Stimulated activated CD8-positive, alpha-beta memory T cell treated with anti-CD3 and anti-CD28 coated beads, Interleukin-4, amount 100 ng/mL, for 24 hours (primary cell): ENCODE measurements at regions not wholly inside any gene's neighbourhood (a gene's known extent, or its start where the extent isn't known, plus 50 kb on each side); places are given as distances from the start of the nearest gene placed in this dataset.
"Not testable (repeated sequence)": the region's sequence is repeated elsewhere in the genome, so short reads cannot be mapped to it uniquely, and the experiment has no call there.

Experiments used
- DNase-seq: peaks from one replicate; pipeline ENCODE4 v3.0.0-alpha.2; 2020; ENCODE audit warnings: low read depth

DNA sequence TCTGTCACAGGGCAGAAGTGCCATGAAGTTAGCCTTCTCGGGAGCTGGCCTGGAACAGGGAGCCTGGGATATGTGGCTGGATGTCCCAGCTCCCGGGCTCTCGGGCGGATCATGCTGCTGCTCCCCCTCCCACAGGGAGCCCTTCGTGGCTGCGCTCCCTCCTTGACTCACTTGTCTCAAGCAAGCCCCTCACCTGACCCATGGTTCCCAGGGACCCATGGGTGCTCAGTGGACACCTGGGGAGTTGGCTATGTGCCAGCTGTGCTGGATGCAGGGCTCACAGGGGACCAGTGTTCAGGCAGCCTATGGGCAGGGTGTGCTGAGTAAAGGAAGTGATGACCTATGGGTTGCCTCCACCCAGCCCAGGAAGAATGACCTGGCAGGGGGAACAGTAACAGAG lies 213.1 kb upstream of the SGCG start:
- no peak for DNase-seq

DNA sequence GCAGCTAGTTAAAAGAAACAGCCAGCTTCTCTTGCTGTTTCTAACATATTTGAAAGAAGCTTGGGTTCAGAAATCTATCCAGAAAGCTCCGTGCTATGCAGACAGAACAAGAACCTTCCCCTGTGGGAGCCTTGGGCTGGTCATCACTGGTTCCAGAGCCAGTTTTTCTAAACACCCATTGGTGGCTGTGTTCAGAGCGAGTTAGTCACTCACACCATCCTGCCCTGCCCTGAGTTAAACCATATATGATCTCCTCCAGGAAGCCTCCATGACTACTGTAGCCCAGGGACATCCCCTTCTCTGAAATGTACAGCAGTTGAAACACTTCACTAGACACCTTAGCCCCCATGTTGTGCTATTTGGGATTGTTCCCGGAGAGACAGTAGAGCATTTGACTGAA lies 200.8 kb upstream of the SGCG start:
- no peak for DNase-seq

DNA sequence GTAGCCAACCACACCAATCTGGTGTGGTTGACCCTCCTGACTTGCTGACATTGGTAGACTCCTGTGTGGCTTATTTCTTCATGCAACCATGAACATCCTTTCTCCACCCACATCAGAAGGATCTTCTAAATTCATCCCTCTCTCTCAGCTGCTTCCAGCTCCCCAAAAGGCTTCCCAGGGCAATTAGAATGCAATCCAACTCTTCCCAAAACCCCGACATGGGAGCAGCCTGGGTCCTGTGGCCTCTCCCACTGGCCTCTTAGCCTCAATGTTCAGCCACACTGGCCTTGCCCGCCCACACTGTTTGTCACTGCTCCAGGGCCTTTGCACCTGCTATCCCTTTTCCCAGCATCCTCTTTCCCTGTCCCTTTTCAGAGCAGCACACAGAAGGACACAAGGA lies 199.8 kb upstream of the SGCG start:
- no peak for DNase-seq

DNA sequence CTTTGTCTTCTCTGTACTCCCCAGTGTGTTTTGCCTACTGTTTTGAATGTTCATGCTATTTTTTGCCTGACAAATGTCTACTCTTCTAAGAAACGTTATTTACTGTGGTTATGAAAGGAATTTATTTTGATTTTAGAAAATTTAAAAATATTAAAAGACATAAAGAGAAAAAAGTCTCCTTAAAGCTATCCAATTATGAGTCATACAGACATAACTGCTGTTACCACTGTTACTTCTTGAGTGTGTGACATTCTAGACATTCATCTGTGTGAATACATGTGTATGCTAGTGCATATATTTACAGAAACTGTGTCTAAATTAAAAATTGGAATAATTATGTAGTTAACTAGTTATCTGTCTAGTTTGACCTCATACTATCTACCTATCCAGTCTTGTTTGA lies 187.6 kb upstream of the SGCG start:
- no peak for DNase-seq

DNA sequence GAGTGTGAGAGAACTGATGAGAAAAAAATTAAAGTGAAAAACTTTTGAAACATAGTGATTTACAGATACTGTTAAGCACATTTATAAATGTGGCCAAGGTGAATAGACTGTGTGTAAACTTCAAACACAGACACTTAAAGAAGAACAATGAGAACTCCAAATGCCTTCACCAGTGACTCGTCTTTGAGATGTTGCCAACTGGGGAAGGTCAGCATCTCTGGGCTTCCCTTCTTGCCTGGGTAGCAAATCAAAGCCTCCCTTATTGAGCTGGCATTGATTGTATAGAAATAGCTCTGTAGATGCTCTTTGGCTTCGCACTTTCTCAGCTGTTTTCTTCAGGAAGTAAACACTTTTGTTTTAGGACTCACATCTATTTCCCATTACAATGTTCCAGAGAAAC lies 177.3 kb upstream of the SGCG start:
- DNase-seq: no peak

DNA sequence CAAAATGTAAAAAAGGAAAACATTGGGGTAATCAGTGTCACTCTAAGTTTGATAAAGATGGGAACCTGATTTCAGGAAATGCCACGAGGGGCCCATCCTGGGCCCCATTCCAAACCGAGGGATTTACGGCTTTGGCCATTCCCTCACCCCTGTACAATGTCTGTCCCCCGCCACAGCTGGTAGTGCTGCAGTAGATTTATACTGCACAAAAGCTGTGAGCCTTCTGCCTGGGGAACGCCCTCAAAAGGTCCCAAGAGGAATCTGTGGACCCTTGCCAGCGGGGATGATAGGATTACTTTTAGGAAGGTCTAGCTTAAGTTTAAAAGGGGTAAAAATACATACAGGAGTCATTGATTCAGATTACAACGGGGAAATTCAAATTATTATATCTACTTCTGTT lies 173.4 kb upstream of the SGCG start:
- DNase-seq: no peak

DNA sequence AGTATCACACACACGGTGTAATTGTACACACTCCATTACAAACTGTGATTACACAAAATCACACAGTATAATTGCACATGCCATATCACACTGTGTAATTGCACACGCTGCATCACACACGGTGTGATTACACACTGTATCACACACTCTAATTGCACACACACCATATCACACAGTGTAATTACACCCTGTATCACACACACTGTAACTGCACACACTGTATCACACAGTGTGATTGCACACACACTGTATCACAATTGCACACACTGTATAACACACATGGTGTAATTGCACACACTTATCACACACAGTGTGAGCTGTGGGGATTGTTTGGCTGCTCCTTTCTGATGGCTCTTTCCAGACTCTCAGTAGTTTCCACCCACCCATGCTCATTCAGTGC lies 162.6 kb upstream of the SGCG start:
- DNase-seq: no peak

DNA sequence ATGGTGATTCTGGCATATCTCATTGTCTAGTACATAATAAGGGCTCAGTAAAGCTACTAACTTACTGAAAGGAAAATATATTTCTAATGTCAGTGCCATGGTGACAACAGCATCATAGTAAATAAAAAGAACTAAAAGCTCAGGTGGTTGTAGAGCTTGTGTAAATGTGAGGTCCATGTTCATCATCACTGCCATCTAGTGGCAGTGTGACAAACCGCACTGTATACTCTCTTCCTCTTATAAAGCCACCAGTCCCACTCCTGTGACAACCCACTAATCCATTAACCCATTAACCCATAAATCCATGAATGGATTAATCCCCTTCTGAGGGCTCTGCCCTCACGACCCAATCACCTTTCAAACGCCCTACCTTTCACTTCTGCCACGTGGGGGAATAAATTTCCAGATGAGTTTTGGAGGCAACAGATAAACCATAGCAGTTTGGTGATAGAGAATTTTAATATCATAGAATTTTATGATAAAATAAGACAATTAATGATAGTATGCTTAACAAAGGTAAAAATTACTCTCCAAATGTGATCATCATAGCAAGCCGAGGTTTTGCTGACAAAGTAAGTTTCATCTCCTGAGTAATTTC lies 160.4 kb upstream of the SGCG start:
- DNase-seq: no peak

DNA sequence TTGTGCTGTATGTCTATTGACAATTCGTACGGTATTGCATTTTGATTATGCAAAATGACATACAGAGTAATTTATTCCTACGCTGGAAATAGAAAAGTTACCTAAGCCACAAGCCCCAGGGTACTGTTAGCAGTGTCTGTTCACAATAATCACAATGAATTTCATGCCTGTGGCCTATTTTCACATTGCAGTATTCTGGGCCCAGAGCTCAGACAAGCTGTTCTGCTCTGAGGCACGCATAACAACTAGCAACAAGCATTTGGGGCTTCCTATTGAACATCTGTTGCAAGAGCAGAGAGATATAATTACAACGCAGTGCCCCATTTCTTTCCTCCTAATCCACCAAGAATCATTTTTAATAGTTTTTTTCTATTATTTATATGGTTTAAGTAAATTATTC lies 158.9 kb upstream of the SGCG start:
- DNase-seq: no peak

DNA sequence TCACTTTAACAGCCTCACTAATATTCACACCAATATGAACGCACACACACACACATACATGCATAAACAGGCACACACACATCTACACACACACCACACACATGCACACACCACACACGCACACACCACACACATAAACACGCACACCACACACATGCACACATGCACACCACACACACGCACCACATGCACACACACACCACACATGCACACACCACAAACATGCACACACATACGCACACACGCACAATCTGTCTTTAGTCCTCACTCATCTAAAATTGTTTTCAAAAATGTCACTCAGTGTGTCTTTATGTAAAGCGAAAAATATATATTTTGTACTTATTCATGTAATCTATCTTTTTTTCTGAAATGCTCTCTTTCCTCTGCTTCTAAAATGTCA lies 158.1 kb upstream of the SGCG start:
- no peak for DNase-seq

DNA sequence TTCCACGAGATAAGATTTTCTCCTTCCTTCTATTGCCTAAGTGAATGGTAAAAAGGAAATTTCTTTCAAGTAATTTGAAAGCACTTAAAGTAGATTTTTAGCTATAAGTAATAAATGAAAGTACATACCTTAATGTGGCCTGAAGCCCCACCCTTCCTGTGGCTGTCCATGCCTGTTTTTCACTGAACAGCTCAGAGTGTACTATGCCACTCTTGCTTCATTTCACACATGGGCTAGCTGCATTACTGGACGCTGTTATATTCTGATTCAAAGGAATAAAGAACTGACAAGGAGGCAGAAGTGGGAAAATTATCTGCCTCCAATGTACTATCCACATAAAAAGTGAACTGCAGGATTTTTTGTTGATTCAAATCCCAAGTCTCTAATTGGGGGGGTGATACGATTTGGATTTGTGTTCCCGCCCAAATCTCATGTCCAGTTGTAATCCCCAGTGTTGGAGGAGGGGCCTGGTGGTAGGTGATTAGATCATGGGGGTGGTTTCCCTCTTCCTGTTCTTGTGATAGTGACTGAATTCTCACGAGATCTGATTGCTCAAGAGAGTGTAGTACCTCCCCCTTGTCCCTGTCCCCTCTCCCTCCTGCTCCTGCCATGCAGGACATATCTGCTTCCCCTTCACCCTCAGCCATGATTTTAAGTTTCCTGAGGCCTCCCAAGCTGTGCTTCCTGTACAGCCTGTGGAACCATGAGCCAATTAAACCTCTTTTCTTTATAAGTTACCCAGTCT lies 154.7 kb upstream of the SGCG start:
- DNase-seq: no peak

DNA sequence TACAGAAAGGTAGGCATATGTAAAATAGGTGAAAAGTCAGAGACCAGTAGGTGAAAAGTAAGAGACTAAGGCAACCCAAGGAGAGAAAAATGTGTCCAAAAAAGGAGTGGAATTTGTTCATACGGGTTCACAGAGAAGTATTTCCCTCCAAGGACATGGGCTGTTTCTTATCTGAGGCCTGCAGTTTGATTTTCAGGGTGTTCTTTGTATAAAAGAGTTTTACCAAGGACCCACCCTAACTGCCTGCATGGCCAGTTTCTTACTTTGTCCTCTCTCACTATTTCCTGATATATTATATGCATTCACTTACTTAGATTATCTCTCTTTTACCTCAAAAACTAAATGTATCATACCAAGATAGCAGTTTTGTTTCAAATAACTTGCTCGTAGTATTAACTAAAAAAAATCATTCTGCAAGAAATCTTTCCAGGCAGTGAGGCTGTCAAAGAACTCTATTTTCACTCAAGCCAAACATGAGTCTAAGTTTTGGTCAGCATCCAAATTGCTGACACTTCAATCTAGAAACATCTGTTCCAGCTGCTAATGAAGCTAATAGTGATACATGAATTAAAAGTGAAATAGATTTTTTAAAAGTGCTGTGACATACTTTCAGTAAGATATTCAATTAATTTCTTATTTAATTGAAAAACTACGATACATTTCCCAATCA lies 141.4 kb upstream of the SGCG start:
- DNase-seq: no peak

DNA sequence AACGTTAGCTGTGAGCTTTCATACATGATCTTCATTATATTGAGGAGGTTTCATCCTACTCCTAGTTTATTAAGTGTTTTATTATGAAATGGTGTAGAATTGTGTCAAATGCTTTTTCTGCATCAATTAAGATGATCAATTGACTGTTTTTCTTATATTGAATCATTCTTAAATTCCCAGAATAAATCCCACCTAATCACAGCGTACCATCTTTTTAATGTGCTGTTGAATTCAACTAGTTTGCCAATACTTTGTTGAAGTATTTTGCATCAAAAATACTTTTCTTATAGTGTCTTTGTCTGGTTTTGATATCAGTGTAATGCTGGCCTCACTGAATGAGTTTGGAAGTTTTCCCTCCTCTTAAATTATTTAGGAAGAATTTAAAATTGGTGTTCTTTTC lies 138.6 kb upstream of the SGCG start:
- no peak for DNase-seq

DNA sequence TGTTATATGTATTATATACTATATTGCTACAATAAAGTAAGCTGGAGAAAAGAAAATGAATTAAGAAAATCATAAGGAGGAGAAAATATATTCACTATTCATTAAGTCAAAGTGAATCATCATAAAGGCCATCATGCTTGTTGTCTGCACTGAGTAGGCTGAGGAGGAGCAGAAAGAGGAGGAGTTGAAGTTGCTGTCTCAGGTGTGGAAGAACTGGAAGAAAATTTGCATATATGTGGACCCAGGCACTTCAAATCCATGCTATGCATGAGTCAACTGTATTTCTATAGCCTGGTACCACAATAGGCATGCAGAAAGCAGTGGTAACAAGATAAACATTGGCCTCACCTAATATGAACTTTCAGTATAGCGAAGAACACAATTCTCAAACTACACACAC lies 135.9 kb upstream of the SGCG start:
- DNase-seq: no peak

DNA sequence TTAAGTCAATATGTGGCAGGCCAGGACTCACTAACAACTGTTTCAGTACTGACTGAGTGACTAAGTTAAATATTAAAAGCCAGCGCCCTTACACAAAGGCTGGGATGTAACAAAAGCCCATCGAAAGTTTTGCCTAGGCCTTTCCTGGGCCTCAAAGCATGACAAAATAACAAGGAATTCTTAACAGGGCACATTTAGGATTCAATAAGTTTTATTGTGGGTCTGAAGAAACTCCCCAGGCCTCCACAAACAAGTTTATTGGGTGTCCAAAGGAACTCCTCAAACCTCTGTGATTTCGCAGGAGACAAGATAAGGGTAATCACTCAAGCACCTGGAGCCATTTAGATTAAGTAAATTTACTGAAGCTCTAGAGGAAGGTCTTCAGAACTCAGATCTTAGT lies 130.7 kb upstream of the SGCG start:
- DNase-seq: no peak

DNA sequence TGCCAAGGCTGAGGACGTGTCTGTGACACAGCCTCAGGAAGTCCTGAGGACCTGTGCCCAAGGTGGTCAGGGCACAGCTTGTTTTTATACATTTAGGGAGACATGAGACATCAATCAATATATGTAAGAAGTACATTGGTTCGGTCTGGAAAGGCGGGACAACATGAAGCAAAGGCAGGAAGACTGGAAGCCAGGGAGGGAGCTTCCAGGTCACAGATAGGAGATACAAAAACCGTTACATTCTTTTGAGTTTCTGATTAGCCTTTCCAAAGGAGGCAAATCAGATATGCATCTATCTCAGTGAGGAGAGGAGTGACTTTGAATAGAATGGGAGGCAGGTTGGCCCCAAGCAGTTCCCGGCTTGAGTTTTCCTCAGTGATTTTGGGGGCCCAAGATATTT lies 127.1 kb upstream of the SGCG start:
- not testable (repeated sequence) for DNase-seq

DNA sequence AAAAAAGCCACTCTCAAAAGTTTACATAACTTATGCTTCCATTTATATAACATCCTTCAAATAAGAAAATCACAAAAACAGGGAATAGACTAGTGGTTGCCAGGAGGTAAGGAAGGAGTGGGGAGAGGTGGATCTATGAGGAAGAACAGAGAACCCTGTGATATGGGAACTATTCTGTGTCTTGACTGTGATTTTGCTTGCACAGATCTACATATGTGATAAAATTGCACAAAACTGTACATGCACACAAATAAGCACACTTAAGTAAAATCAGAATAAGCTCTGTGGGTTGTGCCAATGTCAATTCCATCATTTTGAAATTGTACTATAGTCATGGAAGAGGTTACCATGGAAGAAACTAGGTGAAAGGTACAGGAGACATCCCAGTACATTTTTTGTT lies 121.6 kb upstream of the SGCG start:
- no peak for DNase-seq

DNA sequence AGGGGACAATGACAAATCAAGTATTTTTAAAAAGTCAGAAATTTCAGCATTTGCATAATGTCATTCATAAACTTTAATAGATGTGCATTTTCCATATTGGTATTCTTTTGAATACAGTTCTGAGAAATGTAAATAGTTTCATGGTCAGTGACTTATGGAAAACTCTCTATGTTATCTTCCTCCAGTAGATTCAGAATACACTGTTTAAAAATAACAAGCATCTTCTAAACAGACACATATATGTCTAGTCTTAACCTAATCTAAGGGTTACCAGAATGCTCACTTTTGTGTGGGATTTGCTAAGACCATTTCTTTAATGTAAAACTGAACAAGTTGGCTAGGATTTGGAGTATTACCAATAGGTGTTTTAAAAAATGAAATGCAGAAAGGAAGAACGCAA lies 119.8 kb upstream of the SGCG start:
- no peak for DNase-seq

DNA sequence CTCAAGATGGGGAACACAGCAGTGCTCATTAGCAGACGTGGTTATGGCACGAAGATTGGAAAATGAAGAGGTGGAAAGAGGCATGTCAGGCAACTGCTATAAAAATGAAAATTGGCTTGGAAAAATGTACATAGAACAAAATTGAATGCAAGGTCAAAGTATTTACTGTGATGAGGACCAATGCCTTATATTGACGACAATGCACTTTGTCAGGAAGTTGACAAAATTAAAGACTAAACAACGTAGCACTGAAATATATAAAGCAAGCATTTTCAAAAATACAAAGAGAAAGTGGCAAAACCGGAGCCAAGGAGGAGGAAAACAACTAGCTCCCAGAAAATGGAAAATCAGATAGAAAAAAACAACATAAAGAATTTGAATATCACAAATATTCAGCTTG lies 113.7 kb upstream of the SGCG start:
- no peak for DNase-seq

DNA sequence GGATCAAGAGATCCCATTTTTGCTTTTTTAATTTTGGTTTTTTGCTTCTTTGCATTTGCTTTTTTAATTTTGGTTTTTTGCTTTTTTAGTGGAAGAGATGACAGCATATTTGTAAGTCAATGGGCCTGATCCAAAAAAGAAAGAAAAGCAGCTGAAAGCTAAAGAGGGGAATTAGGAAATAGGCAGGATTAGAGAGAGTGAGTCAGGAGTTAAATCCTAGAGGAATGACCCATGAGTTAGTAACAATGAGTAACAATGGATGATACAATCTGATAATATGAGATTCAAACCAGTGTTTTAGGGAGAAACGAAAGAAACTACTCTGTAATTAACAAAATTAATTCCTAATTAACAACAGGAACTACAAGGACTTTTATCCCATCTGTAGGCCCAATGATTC lies 111.2 kb upstream of the SGCG start:
- DNase-seq: no peak

DNA sequence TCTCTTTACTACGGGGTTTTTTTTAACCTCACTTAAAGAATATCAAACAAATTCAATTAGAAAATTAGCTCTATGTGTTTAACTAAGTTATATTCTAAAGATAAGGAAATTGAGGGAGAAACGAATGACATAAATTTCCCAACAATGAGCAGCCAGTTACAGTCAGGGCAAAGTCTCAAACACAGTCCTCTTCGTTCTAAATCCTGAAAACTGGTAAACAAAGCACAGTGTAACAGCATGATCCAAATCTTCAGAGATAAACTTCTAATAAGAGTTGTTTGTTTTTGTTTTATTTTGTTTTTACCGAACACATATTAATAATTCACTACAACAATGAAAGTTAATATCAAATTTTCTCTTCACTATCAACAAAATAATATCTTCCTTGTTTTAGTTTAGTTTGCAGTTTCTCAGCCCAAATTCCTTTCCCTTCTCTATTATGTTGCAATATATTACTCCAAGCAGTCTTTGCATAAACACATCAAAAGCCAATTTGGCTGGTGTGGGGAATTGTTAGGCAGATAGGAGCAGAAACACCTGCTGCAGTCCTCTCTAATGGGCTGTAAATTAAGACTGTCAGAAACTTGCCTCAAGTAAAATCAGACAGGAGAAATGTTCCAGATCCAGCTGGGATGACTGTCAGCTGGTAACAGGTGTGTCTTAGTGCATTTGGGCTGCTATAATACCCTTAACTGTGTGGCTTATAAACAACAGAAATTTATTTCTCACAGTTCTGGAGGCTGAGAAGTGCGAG lies 106.5 kb upstream of the SGCG start:
- no peak for DNase-seq

DNA sequence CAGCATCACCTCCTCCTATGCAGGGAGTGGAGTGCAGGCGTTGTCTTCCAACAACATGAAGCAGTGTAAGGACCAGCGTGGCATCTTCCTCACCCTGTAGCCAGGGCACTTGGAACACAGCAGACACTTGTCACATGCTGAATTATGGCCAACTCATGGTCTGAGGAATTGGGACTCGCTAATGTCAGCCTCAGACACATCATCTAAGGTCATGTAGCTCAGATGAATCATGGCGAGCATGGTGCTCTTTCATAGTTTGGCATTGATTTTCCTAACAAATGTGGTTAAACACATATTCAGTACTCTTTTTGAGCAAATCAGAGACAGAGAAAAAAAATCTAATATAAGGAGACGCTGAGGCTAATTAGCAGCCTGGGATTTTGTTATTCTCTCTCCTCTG lies 99.6 kb upstream of the SGCG start:
- DNase-seq: no peak

DNA sequence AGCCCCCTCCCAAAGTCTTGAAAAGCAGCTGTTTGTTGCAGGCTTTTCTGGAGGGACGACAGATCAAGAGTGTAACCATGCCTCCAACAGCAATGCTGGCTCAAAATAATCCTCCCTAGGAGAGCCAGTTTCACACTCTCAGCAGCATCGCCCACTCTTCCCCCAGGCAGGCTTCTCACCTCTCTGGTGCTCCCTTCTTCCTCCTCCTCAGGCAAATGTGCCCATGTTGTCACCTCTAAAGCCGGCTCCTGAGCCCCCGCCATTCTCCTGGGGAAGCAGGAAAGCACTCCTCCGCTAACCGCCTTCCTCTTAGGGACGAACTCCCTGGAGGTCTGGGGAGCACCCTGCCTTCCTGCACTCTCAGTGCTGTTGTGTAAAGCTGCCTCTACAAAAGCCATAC lies 98.9 kb upstream of the SGCG start:
- DNase-seq: no peak
